H1 (cell line): ENCODE measurements at regions not wholly inside any gene's neighbourhood (a gene's known extent, or its start where the extent isn't known, plus 50 kb on each side); places are given as distances from the start of the nearest gene placed in this dataset.
A peak's percentile ranks its signal among the peaks of the same experiment; 100 is the strongest.

ENCODE experiments used
- CTCF ChIA-PET: fragments of 300-600 bp; sonication (Branson Sonifier 250); formaldehyde crosslinking; loops from one replicate; lab custom pipeline; 2021; ENCODE audit not compliant: partially characterized antibody; lab: Charles Lee
- POLR2A ChIA-PET: fragments of 300-600 bp; sonication (Branson Sonifier 250); formaldehyde crosslinking; loops from one replicate; lab custom pipeline; 2021; ENCODE audit warnings: inconsistent platforms; ENCODE audit not compliant: partially characterized antibody; lab: Charles Lee
- DNase-seq, 2 experiments: peaks; one replicate each; pipeline versions ENCODE4 v3.0.0 to v3.0.0-alpha.2; 2010 to 2022; ENCODE audit warnings: low spot score in 2 of 2, low read depth in 1 of 2, mixed read lengths in 1 of 2
- FAIRE-seq: peaks from 2 replicates; lab custom pipeline; 2011; peaks lifted over from hg19 to GRCh38; lab: Jason Lieb, UNC
- H2AFZ ChIP-seq: 2 replicates; pipeline ENCODE4 v1.8.1; 2012; ENCODE audit warnings: low read length, inconsistent platforms
- H2AK5ac ChIP-seq: 2 replicates; pipeline ENCODE4 v1.6.1; 2013; ENCODE audit warnings: low read depth, low read length
- H2BK120ac ChIP-seq: replicated peaks from 2 replicates; pipeline ENCODE3; 2013; ENCODE audit warnings: low read depth, low read length, inconsistent platforms
- H2BK12ac ChIP-seq: 2 replicates; pipeline ENCODE4 v1.6.1; 2013; ENCODE audit warnings: low read depth, low read length
- H2BK15ac ChIP-seq: 2 replicates; pipeline ENCODE4 v1.6.1; 2013; ENCODE audit warnings: low read length
- H2BK20ac ChIP-seq: 2 replicates; pipeline ENCODE4 v1.6.1; 2013; ENCODE audit warnings: low read length
- H2BK5ac ChIP-seq: 2 replicates; pipeline ENCODE4 v1.6.1; 2013; ENCODE audit warnings: low read depth, low read length
- H3K14ac ChIP-seq: 2 replicates; pipeline ENCODE4 v1.6.1; 2013; ENCODE audit warnings: inconsistent platforms; ENCODE audit not compliant: insufficient read length
- H3K18ac ChIP-seq: 2 replicates; pipeline ENCODE4 v1.6.1; 2013; ENCODE audit warnings: low read length; ENCODE audit errors: extremely low read depth
- H3K23ac ChIP-seq: 2 replicates; pipeline ENCODE4 v1.6.1; 2013; ENCODE audit warnings: inconsistent platforms; ENCODE audit not compliant: insufficient read length
- H3K23me2 ChIP-seq: 2 replicates; pipeline ENCODE4 v1.6.1; 2013; ENCODE audit warnings: low read depth, low read length
- H3K27ac ChIP-seq: 2 replicates; pipeline ENCODE4 v1.6.1; 2011; ENCODE audit warnings: low read depth, low read length, inconsistent platforms
- H3K27me3 ChIP-seq, 4 experiments: replicated peaks in 1 of 4; 1 replicate in 1 of 4; 2 replicates in 3 of 4; pipeline versions ENCODE4 v1.6.1 to v1.8.1; 2011 to 2013; ENCODE audit warnings: low read length in 3 of 4, mild to moderate bottlenecking in 3 of 4, inconsistent platforms in 2 of 4, mixed read lengths in 2 of 4, moderate library complexity in 1 of 4; ENCODE audit not compliant: control insufficient read depth in 3 of 4, insufficient read depth in 3 of 4; ENCODE audit errors: extremely low read depth in 1 of 4
- H3K36me3 ChIP-seq, 4 experiments: 2 replicates each; pipeline versions ENCODE4 v1.6.1 to v1.8.1; 2011 to 2013; ENCODE audit warnings: mild to moderate bottlenecking in 4 of 4, low read length in 3 of 4, moderate library complexity in 2 of 4, control low read depth in 1 of 4, inconsistent platforms in 1 of 4; ENCODE audit not compliant: insufficient read depth in 4 of 4, control insufficient read depth in 2 of 4
- H3K4ac ChIP-seq: replicated peaks from 2 replicates; pipeline ENCODE3; 2013; ENCODE audit warnings: low read length, low read depth, mixed read lengths, inconsistent platforms; ENCODE audit not compliant: insufficient read length
- H3K4me1 ChIP-seq, 4 experiments: replicated peaks in 1 of 4; 1 replicate in 1 of 4; 2 replicates in 3 of 4; pipeline versions ENCODE4 v1.6.1 to v1.8.1; 2011 to 2013; ENCODE audit warnings: low read length in 3 of 4, inconsistent platforms in 2 of 4, mixed read lengths in 1 of 4; ENCODE audit not compliant: insufficient read depth in 4 of 4, control insufficient read depth in 3 of 4
- H3K4me2 ChIP-seq, 2 experiments: 2 replicates each; pipeline versions ENCODE4 v1.6.1 to v1.8.1; 2011 to 2013; ENCODE audit warnings: low read depth in 2 of 2, low read length in 2 of 2, control low read depth in 1 of 2, inconsistent platforms in 1 of 2, mild to moderate bottlenecking in 1 of 2; ENCODE audit not compliant: insufficient read depth in 1 of 2
- H3K4me3 ChIP-seq, 4 experiments: fragments of 200-600, 300-600 bp in 1 of 4; sonication (generic), shearing (Covaris generic), sonication (Bioruptor Twin) in 1 of 4; 2 replicates each; pipeline versions ENCODE4 v1.5.1 to v1.8.1; 2011 to 2016; ENCODE audit warnings: low read length in 4 of 4, low read depth in 3 of 4, control low read depth in 2 of 4, inconsistent platforms in 2 of 4, mild to moderate bottlenecking in 2 of 4, mixed read lengths in 1 of 4, moderate library complexity in 1 of 4; ENCODE audit not compliant: insufficient read depth in 2 of 4; ENCODE audit errors: extremely low read depth in 1 of 4
- H3K56ac ChIP-seq: replicated peaks from 2 replicates; pipeline ENCODE3; 2013; ENCODE audit warnings: low read depth, mild to moderate bottlenecking, mixed read lengths, low read length, inconsistent platforms; ENCODE audit not compliant: insufficient read length
- H3K79me1 ChIP-seq: 2 replicates; pipeline ENCODE4 v1.6.1; 2013; ENCODE audit warnings: low read depth, low read length, control low read depth
- H3K79me2 ChIP-seq, 2 experiments: 2 replicates each; pipeline versions ENCODE4 v1.6.1 to v1.8.1; 2012 to 2013; ENCODE audit warnings: low read length in 2 of 2, mild to moderate bottlenecking in 2 of 2, inconsistent platforms in 1 of 2; ENCODE audit not compliant: insufficient read depth in 2 of 2, control insufficient read depth in 1 of 2
- H3K9ac ChIP-seq, 4 experiments: replicated peaks in 1 of 4; 1 replicate in 1 of 4; 2 replicates in 3 of 4; pipeline versions ENCODE4 v1.6.1 to v1.8.1; 2011 to 2013; ENCODE audit warnings: low read depth in 3 of 4, low read length in 3 of 4, control low read depth in 2 of 4, mild to moderate bottlenecking in 2 of 4, moderate library complexity in 2 of 4, inconsistent platforms in 1 of 4; ENCODE audit errors: extremely low read depth in 1 of 4
- H3K9me3 ChIP-seq, 2 experiments: 2 replicates each; pipeline versions ENCODE4 v1.6.1 to v1.8.1; 2012 to 2013; ENCODE audit warnings: mild to moderate bottlenecking in 2 of 2, moderate library complexity in 2 of 2, control low read depth in 1 of 2, inconsistent platforms in 1 of 2, low read depth in 1 of 2, low read length in 1 of 2, mixed read lengths in 1 of 2; ENCODE audit not compliant: insufficient read depth in 2 of 2
- H4K20me1 ChIP-seq, 2 experiments: replicated peaks in 1 of 2; 2 replicates each; pipeline versions ENCODE3 to v1.8.1; 2011 to 2013; ENCODE audit warnings: inconsistent platforms in 2 of 2, low read length in 2 of 2, mild to moderate bottlenecking in 1 of 2; ENCODE audit not compliant: insufficient read depth in 2 of 2, control insufficient read depth in 1 of 2
- H4K5ac ChIP-seq: 2 replicates; pipeline ENCODE4 v1.6.1; 2013; ENCODE audit warnings: low read length, low read depth, mixed read lengths, inconsistent platforms; ENCODE audit not compliant: insufficient read length
- H4K8ac ChIP-seq: 2 replicates; pipeline ENCODE4 v1.8.0; 2013; ENCODE audit warnings: mild to moderate bottlenecking, moderate library complexity, low read length, inconsistent platforms; ENCODE audit not compliant: insufficient read depth; ENCODE audit errors: extremely low read depth
- H4K91ac ChIP-seq: replicated peaks from 2 replicates; pipeline ENCODE3; 2013; ENCODE audit warnings: low read length, mixed read lengths, inconsistent platforms; ENCODE audit not compliant: insufficient read length
- ATF3 ChIP-seq: IDR thresholded peaks from 2 replicates; pipeline ENCODE4 v1.6.1; 2011; ENCODE audit warnings: low read depth, mild to moderate bottlenecking, low read length; ENCODE audit not compliant: insufficient read depth
- BCL11A ChIP-seq, 2 experiments: IDR thresholded peaks; one replicate each; pipeline ENCODE4 v1.6.1; 2011; ENCODE audit warnings: low read depth in 2 of 2, low read length in 2 of 2, mild to moderate bottlenecking in 2 of 2
- CHD2 ChIP-seq: IDR thresholded peaks from 2 replicates; pipeline ENCODE4 v1.6.1; 2012; ENCODE audit warnings: low read length, improper control_type of control experiment
- EGR1 ChIP-seq: IDR thresholded peaks from 2 replicates; pipeline ENCODE4 v1.6.1; 2011; ENCODE audit warnings: low read depth, low read length, borderline replicate concordance
- EZH2 ChIP-seq: fragments of 200-600 bp; sonication (generic); IDR thresholded peaks from 2 replicates; pipeline ENCODE4 v1.7.1; 2012; ENCODE audit warnings: low read depth, mild to moderate bottlenecking, moderate library complexity, low read length, inconsistent platforms; ENCODE audit not compliant: severe bottlenecking
- FOSL1 ChIP-seq: IDR thresholded peaks from 2 replicates; pipeline ENCODE4 v1.6.1; 2011; ENCODE audit warnings: mild to moderate bottlenecking, low read depth, low read length, moderate library complexity; ENCODE audit not compliant: insufficient read depth
- HDAC6 ChIP-seq: IDR thresholded peaks from one replicate; pipeline ENCODE4 v1.7.1; 2012; ENCODE audit warnings: low read depth, mild to moderate bottlenecking, inconsistent platforms, low read length, moderate library complexity
- MAFK ChIP-seq: IDR thresholded peaks from 2 replicates; pipeline ENCODE4 v1.6.1; 2012; ENCODE audit warnings: low read depth, mild to moderate bottlenecking, improper control_type of control experiment, low read length
- RBBP5 ChIP-seq: IDR thresholded peaks from 2 replicates; pipeline ENCODE4 v1.7.1; 2012; ENCODE audit warnings: low read depth, mild to moderate bottlenecking, inconsistent platforms, low read length, moderate library complexity, borderline replicate concordance
- SIN3A ChIP-seq, 2 experiments: IDR thresholded peaks in 1 of 2; conservative IDR thresholded peaks in 1 of 2; 2 replicates each; pipeline ENCODE4 v1.6.1; 2011 to 2012; ENCODE audit warnings: low read length in 2 of 2, improper control_type of control experiment in 1 of 2, low read depth in 1 of 2, mild to moderate bottlenecking in 1 of 2
- SP4 ChIP-seq: IDR thresholded peaks from 2 replicates; pipeline ENCODE4 v1.6.1; 2012; ENCODE audit warnings: low read length, inconsistent platforms
- TEAD4 ChIP-seq: IDR thresholded peaks from 2 replicates; pipeline ENCODE4 v1.6.1; 2012; ENCODE audit warnings: low read depth, low read length, inconsistent platforms, mixed read lengths
- WGBS, 2 experiments: shearing (Covaris generic) in 1 of 2; methylation state at CpG; one replicate each; pipeline versions ENCODE4 v1.1.6 to v1.1.7; 2013 to 2015; ENCODE audit warnings: low lambda C conversion rate in 2 of 2, mixed read lengths in 2 of 2, inconsistent platforms in 1 of 2, low coverage in 1 of 2, missing lambda C conversion rate in 1 of 2; ENCODE audit not compliant: insufficient replicate concordance in 2 of 2, insufficient coverage in 1 of 2, insufficient read length in 1 of 2; ENCODE audit errors: extremely low coverage in 1 of 2, missing lambda C conversion rate in 1 of 2; 5-methylcytosine and 5-hydroxymethylcytosine counted together
- TF ChIP-seq, protein P1 (sequence below): IDR thresholded peaks from 2 replicates; pipeline ENCODE4 v1.6.1; 2012; ENCODE audit warnings: inconsistent platforms

GRCh38 chr22:46042786-46043185 is 65.8 kb upstream of the WNT7B start:
- 90% methylated on average over 11 of the region's 11 CpGs; no CpG with 5 or more reads in 1 of the 2 experiments for WGBS, 2 experiments
- DNase-seq (no peak), FAIRE-seq (no peak)
- Histone ChIP-seq H3K4ac (no peak overlapping the region), H3K4me3 (no peak overlapping the region), H3K56ac (no peak overlapping the region), H2BK20ac (no peak overlapping the region), H3K9me3 (no peaks in the 10 kb centered on the region), H2AFZ (no peak overlapping the region), H3K79me1 (no peaks in the 10 kb centered on the region), H2BK15ac (no peak overlapping the region), H4K91ac (no peak overlapping the region), H3K18ac (no peak overlapping the region), H3K4me1 (peaks cover 0 to 23% (median 8%) of the 10 kb centered on the region in 4 experiments; a peak in 6 of 7 replicates), H4K20me1 (no peaks in the 10 kb centered on the region), H2BK120ac (no peak overlapping the region), H3K79me2 (no peaks in the 10 kb centered on the region), H3K14ac (no peak overlapping the region), H3K23ac (no peak overlapping the region), H3K23me2 (no peaks in the 10 kb centered on the region; the same call in 1 of the 2 replicates), H2BK5ac (no peak overlapping the region), H3K27me3 (peaks cover 8 to 29% (median 20%) of the 10 kb centered on the region in 4 experiments; a peak in 6 of 7 replicates), H4K8ac (no peak overlapping the region), H3K4me2 (no peak overlapping the region), H2BK12ac (peak overlapping the region; percentile 60; the same call in 1 of the 2 replicates), H3K9ac (no peak overlapping the region), H3K36me3 (no peaks in the 10 kb centered on the region), H2AK5ac (no peak overlapping the region), H3K27ac (no peak overlapping the region), H4K5ac (no peak overlapping the region)
- ChIA-PET POLR2A (interaction anchor here (0.6 kb wide), 1 partner anchor 35 kb away, joined by 3 read pairs; no protein-coding TSS in a partner anchor), CTCF (interaction anchor here (1.0 to 3.3 kb wide), 5 partner anchors 22 to 46 kb away, joined by 3 to 15 read pairs (median 4); no protein-coding TSS in a partner anchor)
- TF ChIP-seq TEAD4 = no peak
- no peak for TF ChIP-seq MAFK
- TF ChIP-seq ATF3 = no peak
- TF ChIP-seq CHD2 = no peak
- no peak for TF ChIP-seq BCL11A (IDR thresholded peaks at IDR 0.05; ENCODE audit: low read depth in 2 of 2, low read length in 2 of 2)
- TF ChIP-seq EZH2 = no peak
- TF ChIP-seq EGR1 = no peak
- TF ChIP-seq HDAC6 = no peak
- TF ChIP-seq RBBP5 = no peak
- TF ChIP-seq SIN3A (conservative IDR thresholded peaks at IDR 0.05 in 1 of 2, IDR thresholded peaks at IDR 0.05 in 1 of 2; ENCODE audit: low read depth in 1 of 2, low read length in 2 of 2) = no peak
- TF ChIP-seq, protein P1, sequence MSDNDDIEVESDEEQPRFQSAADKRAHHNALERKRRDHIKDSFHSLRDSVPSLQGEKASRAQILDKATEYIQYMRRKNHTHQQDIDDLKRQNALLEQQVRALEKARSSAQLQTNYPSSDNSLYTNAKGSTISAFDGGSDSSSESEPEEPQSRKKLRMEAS = no peak
- TF ChIP-seq FOSL1 = no peak
- TF ChIP-seq SP4 = no peak
